HG03460 (cell line): ENCODE measurements at regions not wholly inside any gene's neighbourhood (a gene's known extent, or its start where the extent isn't known, plus 50 kb on each side); places are given as distances from the start of the nearest gene placed in this dataset.

Source experiments
- ATAC-seq: cut with Tn5 transposase; IDR thresholded peaks from one replicate; pipeline ENCODE4 v1.9.1; 2021; ENCODE audit not compliant: unreplicated experiment

DNA sequence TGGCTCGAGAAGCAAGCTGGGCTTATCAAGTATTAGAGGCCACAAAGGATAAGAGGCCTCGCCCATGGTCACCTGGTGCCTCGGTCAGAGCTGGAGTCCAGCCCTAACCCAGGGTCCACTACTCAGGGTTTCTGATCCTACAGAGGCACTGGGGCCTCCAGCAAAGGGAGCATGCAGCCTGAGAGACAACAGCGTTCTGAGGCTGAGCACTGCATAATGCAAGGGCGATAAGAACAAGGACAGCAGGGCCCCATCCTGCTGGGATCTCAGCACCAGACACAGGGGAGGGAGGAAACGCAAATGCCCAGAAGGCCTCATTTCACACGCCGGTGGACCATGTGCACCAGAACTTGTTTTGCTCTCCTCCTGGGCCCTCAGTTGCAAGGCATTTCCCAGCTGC lies 63.0 kb downstream of the C5orf15 start:
- ATAC-seq = no peak

- ATAC-seq = no peak
Measured at GRCh38 chr5:133904641-133905040, 63.8 kb downstream of the C5orf15 start.

DNA sequence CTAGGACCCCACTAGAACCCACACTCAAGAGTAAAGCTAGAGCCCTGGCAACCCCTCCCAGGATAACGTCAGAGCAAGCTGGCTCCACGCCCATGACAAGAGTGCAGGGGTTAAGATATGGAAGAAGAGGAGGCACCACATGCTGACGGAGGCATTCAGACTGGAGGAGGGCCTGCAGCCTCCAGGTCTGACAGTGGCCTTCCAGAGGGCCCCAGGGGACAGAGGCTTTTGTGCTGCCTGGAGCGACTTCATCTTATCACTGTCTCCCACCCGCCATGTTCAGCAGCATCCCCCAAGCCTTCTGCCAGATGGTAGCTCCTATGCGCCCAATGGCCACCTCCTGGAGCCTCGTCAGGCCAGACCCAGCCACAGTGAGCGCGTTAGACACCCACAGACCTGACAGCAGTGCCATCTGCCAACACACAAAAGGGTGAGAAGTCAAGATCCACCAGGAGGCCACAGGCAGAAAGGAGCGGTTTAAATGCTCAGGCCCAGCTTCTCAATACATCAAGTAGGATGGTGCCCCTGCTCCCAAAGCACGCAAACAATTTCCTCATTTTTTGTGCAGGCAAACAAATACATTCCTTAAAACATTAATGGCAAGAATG lies 65.8 kb downstream of the C5orf15 start:
- ATAC-seq = no peak

DNA sequence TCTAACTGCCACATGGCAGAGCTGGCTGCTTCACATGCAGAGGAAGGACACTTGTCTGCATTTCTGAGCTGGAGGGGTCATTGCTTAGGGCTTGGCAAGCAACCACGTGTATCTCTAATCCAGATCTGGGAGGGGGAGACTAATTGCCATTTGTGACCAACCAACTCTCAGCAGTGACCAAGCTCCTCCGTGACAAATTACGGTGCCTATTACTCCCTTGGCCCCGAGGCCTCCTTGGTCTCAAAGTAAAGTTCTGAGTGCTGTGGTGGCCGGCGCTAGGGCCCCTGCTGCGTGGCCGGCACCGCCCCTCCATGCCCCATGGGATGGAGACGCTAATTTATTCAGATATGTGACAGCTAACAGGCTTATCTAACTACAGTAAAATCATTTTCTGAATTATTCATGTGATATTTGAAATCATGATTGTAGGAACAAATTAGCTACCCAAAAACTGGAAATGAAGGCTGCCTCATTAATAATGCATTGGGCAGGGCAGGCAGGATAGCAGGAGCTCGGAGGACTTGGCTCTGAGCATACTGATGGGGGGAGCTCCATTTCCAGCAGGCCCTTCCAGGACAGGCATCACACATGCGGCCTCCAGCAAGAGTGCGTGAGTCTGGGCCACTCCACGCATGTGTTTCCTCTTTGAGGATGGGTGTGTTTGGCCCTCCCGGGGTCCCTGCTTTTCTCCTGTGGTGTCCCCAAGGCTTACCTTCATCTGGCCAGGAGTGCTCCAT lies 67.7 kb downstream of the C5orf15 start:
- no peak for ATAC-seq

- ATAC-seq = no peak
Measured at GRCh38 chr5:133899506-133899905, 68.9 kb downstream of the C5orf15 start.

GRCh38 chr5:133898440-133898839 lies 70.0 kb downstream of the C5orf15 start:
- ATAC-seq = no peak

DNA sequence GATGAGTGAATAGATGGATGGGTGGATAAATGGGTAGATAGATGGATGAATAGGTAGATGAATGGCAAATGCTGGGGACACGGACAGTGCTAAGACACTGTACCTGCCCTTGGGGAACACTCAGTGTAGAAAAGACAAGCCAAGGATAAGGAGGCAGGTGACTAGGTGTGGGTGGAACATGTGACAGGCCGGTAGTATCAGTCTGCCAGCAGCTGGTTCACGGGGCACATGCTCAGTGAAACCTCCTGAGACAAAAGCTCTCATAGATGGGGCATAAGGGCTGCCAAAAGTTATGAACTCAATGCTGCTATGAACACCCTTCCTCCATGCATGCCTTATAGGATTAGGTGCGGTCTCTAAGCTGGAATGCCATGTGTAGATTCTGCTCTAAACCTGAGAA lies 71.0 kb downstream of the C5orf15 start:
- no peak for ATAC-seq

DNA sequence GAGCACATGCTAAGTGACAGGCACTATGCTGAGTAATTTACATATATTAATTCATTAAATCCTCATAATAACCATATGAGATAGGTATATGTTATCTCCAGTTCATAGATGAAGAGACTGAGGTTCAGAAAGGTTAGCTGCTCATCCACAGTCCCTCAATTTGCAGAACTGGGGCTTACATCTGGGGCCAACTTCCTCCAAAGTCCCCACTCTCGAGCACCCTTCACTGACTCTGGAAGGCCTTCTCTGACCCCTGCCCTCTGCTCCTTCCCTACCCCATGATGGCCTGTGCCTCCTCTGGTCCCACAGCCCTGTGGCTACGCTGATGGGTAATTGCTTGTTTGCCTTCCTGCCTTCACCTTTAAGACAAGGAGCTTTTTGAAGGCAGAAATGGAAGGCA lies 71.6 kb downstream of the C5orf15 start:
- no peak for ATAC-seq

DNA sequence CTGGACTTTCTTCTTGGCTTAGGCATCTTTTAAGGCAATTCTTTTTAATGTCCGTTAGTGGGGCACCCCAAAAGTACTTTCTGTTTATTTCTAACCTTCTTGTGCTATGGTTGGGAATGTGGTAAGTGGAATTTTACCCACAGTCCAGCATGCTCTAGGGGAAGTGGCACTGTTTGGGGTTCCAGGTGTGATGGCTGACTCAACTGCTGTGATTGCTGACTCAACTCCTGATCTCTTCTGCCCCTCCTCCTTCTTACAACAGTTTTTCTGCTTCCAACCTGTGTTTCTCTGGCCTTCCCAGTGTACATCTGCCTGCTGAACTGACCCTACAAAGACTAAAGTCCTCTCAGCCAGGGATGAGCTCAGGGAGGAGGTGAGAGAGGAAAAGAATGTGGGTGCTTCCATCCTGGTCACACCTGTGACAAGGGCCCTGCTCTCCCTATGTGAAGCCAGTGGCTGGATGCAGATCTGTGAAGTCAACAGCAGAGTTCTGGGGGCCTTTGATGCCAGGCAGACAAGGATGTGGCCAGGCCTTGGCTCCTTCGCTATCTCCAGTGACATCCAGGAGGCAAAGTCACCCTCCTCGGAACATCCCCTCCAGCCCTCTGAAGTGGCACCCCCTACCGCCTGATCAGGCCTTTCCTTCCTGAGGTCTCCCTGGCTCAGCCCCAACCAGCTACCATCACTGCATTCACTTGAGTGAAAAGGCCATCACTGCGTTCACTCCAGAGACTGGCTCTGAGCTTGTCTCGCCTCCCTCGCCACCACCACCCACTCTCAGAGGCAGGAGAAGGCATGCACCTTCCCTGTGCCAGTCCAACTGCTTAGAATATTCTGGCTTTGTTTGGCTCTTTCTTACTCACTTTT lies 72.2 kb downstream of the C5orf15 start:
- no peak for ATAC-seq

DNA sequence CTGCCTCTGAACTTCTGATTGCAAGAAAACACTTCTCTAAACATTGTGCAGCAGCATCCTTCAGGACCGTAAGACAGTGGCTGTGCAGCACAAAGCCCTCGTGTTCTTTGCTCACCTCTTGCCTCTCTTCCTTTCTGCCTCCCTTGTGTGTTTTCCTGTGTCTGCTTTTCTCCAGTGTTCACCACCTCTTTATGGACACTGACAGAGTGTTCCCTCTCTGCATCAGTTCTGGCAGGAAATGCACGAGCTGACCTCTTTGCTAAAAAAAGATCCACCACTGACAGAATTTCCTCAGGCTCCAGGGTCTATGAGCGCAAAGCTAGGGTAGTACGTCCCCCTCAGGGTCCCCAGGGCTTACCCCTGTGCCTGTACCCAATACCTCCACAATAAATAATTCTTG lies 74.3 kb downstream of the C5orf15 start:
- ATAC-seq = no peak

DNA sequence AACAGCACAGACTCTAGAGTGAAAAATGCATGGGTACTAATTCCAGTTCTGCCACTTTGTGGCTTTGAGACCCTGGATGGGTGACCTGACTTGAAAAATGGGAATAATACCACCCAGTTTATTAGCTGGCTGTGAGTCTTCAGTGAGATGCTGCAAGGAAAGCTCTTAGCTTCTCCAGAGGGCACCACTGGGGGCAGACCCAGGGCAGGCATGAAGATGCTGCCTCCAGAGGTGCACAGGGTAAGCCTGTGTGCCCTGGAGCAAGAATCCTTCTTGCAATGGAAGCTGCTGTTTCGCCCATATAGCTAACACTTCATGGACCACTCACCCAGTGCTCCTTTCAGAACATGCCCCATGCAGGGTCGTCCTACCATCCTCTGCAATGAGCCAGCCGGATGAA lies 75.7 kb downstream of the C5orf15 start:
- ATAC-seq = no peak

GRCh38 chr5:133892306-133892705 lies 76.1 kb downstream of the C5orf15 start:
- ATAC-seq = no peak

GRCh38 chr5:133891390-133891789 lies 77.0 kb downstream of the C5orf15 start:
- ATAC-seq = no peak

GRCh38 chr5:133890776-133891280 lies 77.6 kb downstream of the C5orf15 start:
- ATAC-seq = no peak

- ATAC-seq = no peak
Measured at GRCh38 chr5:133890314-133890713, 78.1 kb downstream of the C5orf15 start.

- no peak for ATAC-seq
Measured at GRCh38 chr5:133889271-133889905, 79.0 kb downstream of the C5orf15 start.

DNA sequence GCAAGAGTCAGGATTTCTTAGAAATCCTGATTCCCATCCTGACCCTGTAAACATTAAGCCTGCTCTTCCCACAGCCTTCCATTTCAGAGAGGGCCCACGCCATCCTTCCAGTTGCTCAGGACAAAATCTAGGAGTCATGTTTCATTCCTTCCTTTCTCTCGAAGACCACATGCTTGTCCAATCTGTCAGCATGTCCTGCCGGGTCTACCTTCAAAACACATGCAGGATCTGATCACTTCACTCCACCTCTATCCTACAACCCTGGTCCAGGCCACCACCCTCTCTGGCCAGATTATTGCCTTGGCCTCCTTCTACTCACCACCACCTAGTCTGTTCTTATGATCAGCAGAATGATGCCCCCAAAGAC lies 79.8 kb downstream of the C5orf15 start:
- ATAC-seq = no peak

DNA sequence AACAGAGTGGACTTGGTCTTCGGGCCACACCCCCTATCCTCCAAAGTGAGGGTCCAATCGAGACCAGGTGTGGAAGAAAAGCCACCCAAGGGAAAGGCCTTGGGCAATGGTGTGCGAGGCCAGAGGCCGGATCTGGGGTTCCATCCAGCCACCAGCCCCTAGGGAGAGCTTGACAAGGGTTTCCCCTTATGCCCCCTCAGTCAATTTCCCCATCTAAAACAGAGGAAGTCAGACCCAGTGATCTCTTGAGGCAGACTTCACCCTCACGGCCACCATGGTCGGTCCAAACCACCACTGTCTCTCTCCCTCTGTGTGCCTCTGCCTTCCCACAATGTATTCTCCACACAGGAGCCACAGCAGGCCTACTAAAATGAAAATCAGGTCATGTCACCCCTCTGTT lies 82.9 kb downstream of the C5orf15 start:
- ATAC-seq = no peak

DNA sequence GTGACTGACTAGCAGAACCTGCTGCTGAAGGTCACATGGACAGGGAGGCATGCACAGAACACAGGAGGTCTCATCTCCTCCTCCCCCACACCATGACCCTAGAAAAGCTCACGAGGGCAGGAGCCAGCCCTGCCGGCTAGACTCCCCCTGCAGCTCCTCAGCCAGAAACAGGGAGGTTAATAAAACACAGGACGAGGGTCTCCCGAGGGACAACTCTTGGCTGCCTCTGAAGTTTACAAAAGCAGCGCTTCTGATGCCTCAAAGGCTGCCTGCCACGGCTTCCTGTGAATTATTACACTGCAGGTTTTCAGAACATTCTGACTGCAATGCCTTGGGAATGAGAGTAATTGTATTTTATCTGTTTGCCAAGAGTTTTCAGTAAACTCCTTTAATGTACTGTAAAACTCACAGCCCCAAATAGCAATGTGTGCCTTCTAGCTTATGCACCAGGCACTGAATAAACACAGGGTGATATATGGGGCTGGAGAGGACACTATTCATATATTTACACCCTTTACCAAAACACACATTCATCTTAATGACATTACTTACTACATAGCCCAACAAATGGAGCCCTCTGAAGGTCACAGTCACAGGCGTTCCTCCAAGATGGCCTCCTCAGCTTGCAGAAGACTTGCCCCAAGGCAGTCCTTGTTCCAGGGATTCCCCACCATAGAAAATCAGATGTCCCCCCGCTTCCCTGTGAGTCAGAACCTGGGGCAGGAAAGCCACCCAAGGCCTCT lies 83.7 kb downstream of the C5orf15 start:
- no peak for ATAC-seq

DNA sequence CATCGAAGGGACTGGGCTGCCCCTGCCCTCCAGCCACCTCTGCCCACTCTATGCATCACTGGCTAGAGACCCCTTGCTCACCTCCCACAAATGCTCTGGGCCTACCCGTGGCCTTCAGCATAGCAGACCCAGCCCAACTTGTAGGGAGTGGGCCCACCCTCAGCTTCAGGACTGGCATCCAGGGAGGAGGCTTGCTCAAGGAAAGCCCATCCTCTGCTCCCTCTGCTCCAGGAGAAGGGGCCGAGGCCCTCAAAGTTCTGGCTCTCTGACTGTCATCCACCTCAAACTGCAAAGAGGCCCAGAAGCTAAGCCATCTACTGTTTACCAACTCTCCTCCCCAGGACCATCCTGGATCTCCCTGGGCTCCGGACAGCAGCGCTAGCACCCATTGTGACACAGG lies 84.5 kb downstream of the C5orf15 start:
- ATAC-seq = no peak

GRCh38 chr5:133882846-133883245 lies 85.6 kb downstream of the C5orf15 start:
- no peak for ATAC-seq
